Astrocyte (in vitro differentiated cells and primary cell): ENCODE measurements at regions not wholly inside any gene's neighbourhood (a gene's known extent, or its start where the extent isn't known, plus 50 kb on each side); places are given as distances from the start of the nearest gene placed in this dataset.

Experiments used
- CTCF ChIP-seq: IDR thresholded peaks from 2 replicates; pipeline ENCODE4 v1.5.1; 2011; ENCODE audit warnings: low read depth, mild to moderate bottlenecking, inconsistent platforms, low read length, moderate library complexity; ENCODE audit not compliant: insufficient read depth
- EZH2 ChIP-seq: IDR thresholded peaks from 2 replicates; pipeline ENCODE4 v1.6.1; 2012; ENCODE audit warnings: mild to moderate bottlenecking, low read length, inconsistent platforms; ENCODE audit not compliant: insufficient read depth

- TF ChIP-seq CTCF = no peak
- TF ChIP-seq EZH2 = no peak
Observed at GRCh38 chr4:84378356-84378755, 120.7 kb downstream of the NKX6-1 start.
